GM12892 (cell line): ENCODE measurements at regions not wholly inside any gene's neighbourhood (a gene's known extent, or its start where the extent isn't known, plus 50 kb on each side); places are given as distances from the start of the nearest gene placed in this dataset.
"Not testable (repeated sequence)": the region's sequence is repeated elsewhere in the genome, so short reads cannot be mapped to it uniquely, and the experiment has no call there.

Experiments used
- DNase-seq: peaks from one replicate; pipeline ENCODE4 v3.0.0; 2011; ENCODE audit not compliant: insufficient read length
- FAIRE-seq: peaks from 2 replicates; lab custom pipeline; 2011; peaks lifted over from hg19 to GRCh38; lab: Jason Lieb, UNC

DNA sequence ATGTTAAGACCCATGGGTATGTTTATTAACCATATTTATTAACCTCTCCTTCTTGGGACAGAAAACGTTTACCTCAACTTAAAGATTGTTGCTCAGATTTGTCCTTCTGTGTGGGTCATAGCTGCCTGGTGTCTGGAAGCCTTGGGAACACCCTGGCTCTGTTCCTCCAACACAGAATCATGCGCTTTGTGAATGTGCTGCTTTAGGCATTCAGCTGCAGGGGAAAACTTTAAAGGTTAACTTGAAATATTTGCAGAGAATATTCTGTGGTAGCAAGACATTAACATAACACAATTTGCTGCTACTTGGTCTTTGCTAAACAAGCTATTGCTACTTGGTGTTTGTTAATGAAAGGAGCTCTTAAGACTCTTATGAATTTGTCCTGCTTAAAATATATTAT, 50.5 kb upstream of the THOC3 start:
- not testable (repeated sequence) for DNase-seq, FAIRE-seq

DNA sequence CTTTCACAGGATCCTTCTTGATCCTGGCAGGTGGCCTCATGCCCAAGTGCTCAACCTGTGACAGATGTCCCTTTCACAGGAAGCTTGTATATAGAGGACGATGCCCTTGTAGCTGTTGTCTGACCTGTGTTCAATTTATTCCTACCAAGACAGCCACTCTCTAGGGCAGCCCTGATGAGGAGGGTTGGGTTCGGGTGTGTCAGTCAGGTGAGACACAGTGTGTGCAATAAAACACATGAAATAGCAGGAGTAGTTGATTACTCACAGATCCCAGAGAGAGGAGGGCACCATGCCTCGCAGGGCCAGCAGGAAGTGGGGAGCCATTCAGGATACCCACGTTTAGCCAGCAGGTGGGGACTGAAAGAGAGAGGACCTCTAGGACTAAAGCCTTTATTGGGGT, 52.7 kb upstream of the THOC3 start:
- FAIRE-seq, DNase-seq: not testable (repeated sequence)

DNA sequence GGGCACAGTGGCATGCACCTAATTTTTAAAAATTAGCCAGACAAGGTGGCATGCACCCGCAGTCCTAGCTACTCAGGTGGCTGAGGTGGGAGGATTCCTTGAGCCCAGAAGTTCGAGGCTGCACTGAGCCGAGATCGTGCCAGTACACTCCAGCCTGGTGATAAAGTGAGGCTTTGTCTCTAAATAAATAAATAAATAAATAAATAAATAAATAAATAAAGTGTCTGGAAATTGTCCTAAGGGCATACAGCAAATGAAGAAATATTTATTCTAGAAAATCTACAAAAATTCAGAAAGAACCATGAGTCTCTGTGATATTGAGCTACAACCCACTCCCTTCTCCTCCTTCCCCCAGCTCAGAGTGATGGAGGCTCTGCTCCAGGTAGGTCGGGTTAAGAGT, 55.4 kb upstream of the THOC3 start:
- not testable (repeated sequence) for DNase-seq, FAIRE-seq

DNA sequence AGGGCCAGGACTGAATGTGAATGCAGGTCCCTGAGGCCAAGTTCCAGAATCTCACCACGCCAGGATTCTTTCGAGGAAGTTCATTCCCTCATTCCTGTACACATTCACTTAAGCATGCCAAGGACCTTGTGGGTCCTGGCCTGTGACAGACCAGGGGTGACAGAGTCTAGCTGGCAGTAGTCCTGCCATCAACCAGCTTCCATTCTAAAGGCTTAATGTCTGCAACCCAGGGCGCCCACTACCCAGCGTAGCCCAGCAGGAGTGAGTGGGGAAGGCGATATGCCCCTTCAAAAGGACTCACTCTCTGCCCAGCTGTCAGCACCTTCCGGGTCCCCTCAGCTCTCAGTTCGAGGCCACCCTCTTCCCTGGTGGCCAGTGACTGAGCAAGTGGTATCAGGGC, 61.3 kb upstream of the THOC3 start:
- FAIRE-seq, DNase-seq: not testable (repeated sequence)

DNA sequence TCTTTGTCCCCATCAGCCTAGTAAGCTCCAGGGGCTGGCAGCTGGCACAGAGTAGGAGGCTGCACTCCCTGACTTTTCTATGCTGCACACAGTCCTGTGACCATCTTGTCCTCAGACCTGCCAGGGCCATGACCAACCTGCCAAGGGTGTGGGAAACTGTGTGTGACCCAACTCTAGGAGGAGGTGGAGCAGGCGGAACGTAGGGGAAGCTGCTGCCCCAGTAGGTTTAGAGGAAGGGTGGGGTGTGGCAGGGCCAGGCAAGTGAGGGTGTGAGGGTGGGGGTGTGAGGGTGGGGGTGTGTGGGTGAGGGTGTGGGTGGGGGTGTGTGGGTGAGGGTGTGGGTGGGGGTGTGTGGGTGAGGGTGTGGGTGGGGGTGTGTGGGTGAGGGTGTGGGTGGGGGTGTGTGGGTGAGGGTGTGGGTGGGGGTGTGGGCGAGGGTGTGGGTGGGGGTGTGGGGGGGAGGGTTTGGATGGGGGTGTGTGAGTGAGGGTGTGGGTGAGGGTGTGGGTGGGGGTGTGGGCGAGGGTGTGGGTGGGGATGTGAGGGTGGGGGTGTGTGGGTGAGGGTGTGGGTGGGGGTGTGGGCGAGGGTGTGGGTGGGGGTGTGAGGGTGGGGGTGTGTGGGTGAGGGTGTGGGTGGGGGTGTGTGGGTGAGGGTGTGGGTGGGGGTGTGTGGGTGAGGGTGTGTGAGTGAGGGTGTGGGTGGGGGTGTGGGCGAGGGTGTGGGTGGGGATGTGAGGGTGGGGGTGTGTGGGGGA, 62.4 kb upstream of the THOC3 start:
- DNase-seq, FAIRE-seq: not testable (repeated sequence)

DNA sequence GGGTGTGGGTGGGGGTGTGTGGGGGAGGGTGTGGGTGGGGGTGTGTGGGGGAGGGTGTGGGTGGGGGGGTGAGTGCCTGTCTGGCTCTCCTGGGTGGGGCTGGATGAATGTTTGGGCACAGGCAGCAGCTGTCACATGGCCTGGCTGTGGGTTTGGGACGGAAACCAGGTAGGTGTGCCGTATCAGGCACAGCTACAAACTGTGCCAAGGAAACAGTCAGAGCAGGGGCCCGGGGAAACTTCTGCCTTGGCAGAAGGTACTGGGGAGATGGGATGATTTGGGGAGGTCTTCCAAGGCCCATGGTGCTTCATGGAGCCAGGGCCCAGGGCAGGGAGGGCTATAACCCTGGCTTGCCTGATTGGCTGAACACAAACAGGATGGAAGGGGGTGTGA, 63.0 kb upstream of the THOC3 start:
- not testable (repeated sequence) for FAIRE-seq, DNase-seq

DNA sequence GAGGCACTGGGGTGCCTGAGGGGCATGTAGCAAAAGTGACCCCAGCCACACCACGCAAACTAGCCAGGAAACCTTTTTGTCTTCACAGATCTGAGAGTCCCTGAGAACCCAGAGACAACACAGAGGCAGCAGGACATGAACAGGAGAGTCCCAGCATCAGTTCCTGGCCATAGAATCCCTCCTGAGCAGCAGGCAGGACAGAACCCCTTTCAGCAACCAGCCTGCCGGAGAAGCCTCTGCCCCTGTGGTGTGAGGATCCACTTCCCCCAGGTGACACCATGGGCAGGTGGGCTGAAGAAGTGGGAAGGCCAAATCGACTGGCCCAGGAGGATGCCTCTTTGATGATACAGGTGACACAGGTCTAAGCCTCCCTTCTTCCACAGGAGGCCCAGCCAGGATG, 65.1 kb upstream of the THOC3 start:
- DNase-seq, result not testable (repeated sequence)

DNA sequence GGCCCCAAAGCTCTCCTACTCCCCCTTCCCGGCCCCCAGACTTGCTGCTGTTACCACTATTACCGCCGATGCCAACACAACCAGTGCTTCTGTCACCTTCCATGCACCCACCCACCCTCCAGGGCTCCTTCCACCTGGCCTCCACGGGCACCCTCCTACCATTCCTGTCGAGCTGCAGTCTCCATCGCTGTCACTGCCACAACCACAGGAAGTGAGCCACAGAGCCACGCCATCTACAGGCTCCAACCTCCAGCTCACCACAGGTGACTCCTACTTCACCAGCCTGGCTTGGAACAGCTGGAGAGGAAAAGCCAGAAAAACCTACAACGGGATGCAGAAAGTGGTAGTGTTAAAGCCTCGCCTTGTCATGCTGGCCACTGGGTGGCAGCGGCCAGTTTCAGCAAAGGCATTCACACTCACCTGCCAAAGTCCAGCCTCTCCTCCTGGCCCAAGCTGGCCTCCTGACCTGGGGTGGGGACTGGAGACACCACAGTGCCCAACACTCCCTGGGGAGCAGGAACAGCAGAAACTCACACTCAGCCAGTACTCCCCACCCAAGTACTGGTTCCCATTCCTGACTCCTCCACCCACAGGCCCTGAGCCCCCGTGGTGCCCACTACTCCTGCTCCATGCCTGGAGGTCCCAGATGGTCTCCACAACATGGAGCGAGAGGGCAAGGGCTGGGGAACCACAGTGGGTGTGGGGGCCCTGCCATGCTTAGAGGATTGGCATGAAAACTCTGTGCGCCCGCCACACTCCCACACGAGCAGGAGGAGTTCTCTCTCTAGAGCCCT, 66.5 kb upstream of the THOC3 start:
- not testable (repeated sequence) for FAIRE-seq

More for the DNA sequence above, 65.1 kb upstream of the THOC3 start:
- not testable (repeated sequence) for FAIRE-seq

DNA sequence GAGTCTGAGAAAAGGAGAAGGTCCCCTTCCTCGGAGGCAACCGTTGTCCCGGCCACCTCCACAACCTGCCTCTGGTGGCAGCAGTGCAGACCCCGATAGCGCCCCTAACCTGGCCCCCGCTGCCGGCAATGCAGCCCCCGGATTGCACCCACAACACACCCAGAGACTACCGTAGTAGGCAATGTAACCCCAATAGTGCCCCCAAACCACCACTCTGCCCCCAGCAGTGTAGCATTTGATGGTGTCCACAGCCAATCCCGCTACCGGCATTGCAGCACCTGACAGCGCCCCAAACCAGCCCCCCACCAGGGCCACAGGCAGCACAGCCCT, 67.1 kb upstream of the THOC3 start:
- DNase-seq, FAIRE-seq: not testable (repeated sequence)

More for the DNA sequence above, 66.5 kb upstream of the THOC3 start:
- not testable (repeated sequence) for DNase-seq

DNA sequence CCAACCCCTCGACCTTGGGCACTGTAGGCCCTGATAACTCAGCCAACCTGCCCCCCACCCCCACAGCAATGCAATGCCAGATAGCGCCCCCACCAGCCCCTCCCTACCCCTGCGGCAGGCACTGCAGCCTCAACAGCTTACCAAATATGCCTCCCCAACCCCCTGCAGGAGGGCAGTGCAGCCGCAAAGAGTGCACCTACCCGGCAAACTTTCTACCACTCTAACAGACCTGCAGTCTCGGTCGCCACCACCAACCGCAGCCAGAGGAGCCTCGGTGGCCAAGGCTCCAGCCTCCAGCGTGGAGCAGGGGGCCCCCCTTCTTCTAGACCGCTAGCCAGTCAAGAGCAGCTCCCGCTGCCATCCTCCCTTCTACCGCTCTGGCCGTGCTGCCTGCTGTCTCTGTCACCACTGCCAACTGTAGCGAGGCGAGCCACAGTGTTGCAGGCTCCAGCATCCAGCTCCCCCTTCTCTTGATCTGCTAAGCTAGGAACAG, 67.7 kb upstream of the THOC3 start:
- DNase-seq, FAIRE-seq: not testable (repeated sequence)

DNA sequence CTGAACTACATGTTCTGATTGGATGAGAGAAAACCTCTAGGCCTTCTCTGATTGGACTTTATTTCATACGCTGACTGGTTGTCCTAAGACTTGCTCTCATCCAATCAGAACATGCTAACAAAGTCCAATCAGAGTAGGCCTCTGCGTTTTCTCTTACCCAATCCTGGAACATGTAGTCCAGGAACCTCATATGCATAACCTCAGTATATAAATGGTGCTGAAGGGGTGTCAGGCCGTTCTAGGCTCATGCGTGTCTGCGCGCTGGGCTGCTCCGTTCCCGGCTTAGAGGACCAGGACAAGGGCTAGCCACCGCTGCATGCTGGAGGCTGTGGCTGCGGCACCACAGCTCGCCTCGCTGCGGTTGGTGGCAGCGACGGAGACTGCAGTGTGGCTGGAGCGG, 68.3 kb upstream of the THOC3 start:
- DNase-seq, FAIRE-seq: not testable (repeated sequence)

DNA sequence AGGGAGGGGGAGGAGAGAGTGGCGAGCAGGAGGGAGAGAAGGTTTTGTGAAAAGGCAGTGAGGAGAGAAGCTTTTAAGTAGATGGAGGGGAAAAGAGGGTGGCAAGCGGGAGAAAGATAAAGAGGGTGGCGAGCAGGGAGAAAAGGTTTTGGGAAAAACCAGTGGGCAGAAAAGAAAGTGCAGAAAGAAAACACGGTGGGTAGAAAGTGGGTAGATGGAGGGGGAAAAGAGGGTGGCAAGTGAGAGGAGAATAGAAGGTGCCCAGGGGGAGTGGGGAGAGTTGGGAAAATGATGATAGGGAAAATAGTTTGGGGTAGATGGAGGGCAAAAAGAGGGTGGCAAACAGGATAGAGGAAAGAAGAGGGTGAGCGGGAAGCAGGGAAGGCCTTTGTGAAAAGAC, 69.1 kb upstream of the THOC3 start:
- not testable (repeated sequence) for FAIRE-seq, DNase-seq

DNA sequence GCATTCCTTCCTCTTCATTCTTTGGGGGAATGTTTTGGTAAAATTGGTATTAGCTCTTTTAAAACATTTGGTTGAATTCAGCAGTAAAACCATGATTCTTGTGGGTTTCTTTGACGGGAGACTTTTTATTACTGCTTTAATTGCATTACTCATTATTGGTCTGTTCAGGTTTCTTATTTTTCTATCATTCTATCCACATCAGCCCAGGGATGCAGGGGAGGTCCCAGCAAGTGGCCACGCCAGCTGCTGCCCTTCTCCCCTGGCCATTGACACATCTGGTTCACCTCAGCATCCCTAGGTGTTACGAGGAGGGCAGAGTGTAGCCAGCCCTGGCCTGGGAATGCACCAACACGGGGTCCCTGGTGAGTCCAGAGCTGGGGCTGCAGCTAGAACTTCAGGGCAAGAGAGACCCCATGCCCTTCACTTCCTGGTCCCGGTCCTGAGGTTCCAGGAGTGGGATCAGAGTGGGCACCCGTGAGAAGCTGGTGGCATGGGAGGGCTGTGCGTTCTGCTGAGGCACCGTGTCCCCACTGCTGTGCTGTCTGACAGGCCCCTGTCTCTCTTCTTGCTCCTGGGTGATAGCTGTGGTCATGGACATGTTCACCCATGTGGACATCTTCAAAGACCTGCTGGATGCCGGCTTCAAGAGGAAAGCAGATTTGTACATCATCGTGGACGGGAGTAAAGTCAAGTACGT, 72.1 kb upstream of the THOC3 start:
- FAIRE-seq, DNase-seq: not testable (repeated sequence)

DNA sequence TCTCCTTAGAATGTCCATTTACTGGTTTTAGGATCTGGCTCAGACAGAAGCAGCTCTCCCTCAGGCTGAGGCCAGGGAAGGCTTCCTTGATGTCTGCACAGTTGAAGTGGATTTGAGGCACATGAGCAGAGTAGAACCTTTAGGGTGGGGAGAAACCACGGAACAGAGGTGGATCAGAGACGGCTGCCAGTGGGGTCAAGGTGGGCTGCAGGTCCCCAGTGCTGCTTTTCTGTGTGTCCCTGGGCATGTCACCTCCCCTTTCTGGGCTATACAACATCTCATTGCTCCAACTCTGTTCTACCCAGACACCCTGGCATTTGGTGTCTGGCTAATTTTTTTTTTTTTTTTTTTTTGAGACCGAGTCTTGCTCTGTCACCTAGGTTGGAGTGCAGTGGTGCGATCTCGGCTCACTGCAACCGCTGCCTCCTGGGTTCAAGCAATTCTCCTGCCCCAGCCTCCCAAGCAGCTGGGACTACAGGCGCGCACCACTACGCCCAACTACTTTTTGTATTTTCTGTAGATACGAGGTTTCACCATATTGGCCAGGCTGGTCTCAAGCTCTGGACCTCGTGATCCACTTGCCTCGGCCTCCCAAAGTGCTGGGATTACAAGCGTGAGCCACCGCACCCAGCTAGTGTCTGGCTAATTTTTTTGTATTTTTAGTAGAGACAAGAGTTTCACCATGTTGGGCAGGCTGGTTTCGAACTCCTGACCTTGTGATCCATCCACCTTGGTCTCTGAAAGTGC, 73.3 kb upstream of the THOC3 start:
- DNase-seq, result peak; percentile 3
- not testable (repeated sequence) for FAIRE-seq

DNA sequence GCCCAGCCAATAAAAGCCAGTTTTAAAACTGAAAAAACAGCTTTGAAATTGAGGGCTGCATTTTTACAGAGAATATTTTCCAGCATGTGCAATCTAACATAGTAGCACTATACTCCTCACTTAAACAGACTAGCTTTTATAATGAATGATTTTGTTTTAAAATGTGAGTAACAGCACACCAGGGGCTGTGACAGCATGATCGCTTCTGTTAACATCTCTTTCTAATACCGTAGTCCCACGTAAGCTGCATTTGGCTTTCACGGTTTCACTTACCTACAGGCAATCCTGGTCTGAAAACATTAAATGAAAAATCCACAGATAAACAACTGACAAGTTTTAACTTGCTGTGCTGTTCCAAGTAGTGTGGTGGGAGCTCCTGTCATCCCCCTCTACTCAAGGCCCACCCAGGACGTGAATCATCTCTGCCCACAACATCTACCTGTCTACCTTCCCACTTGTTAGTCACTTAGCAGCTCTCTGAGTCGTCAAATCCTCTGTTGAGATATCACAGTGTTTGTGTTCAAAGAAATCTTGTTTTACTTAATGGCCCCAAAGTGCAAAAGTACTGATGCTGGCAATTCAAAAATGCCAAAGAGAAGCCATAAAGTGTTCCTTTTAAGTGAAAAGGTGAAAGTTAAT, 74.0 kb upstream of the THOC3 start:
- FAIRE-seq, result peak; percentile 50
- DNase-seq, result not testable (repeated sequence)

DNA sequence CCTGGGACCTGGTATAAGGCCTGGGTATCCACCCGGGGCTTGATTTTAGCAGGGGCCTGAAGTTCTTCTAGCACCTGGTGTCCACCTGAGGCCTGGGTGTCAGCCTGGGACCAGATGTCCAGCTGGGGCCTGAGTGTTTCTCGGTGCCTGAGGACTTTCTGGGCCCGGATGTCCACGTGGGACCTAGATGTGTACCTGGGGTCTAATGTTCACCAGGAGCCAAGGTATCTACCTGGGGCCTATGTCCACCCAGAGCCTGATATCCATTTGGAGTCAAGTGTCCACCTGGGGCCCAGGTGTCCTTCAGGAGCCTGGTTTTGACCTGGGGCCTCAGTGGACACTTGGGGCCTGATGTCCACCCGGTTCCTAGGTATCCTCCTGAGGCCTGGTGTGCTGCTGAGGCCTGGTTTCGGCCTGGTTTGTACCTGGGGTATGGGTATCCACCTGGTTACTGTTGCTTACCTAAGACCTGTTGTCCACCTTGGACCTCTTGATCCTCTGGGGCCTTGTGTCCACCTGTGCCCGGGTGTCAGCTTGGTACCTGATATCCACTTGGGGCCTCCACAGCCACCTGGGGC, 75.2 kb upstream of the THOC3 start:
- FAIRE-seq, result not testable (repeated sequence)
- peak; percentile 3 for DNase-seq

DNA sequence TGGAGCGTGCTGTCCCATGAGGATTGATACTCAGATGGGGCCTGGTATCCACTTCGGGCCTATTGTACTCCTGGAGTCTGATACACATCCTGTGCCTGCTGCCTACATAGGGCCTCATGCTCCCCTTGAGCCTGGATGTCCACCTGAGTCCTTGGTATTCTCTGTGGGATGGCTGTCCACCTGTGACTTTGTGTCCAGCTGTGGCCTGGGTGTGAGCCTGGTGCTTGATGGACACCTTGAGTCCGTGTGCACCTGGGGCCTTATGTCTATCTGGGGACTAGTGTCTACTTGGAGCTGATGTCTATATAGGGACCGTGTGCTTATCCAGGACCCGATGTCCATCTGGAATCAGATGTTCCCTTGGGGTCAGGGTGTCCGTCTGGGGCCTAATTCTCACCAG, 75.9 kb upstream of the THOC3 start:
- not testable (repeated sequence) for FAIRE-seq, DNase-seq

DNA sequence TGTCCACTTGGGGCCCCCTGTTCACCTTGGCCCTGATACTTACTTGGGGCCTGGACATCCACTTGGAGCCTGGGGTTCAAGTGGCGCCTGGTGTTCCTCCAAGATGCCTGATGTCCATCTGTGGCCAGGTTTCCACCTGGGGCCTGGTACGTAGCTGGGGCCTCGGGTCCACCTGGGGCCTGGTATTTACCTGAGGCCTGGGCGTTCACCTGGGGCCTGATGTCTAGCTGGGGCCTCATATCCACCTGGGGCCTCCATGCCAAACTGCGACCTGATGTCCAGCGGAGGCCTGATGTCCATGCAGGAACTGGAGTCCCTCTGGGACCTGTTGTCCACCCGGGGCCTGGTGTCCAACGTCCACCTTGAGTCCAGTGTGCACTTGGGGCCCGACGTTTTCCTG, 76.3 kb upstream of the THOC3 start:
- DNase-seq, FAIRE-seq: not testable (repeated sequence)

DNA sequence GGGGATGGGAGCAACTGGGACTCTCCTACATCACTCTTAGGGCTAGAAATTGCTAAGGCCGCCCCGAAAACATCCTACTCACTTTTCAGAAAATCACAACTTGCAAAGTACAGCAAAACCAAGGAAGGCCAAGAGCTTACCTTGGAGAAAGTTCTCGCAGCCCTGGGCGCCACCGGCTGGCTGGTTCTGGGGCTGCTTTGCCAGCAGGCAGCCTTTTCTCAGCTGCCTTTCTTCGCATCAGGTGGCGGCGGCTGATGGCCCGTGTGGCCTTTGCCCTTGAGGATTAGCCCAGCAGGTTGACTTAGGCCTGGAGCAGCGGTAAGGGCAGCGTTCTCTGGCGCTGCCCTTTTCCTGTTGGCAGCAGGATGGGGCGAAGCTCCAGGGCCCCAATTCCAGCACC, 77.3 kb upstream of the THOC3 start:
- not testable (repeated sequence) for FAIRE-seq, DNase-seq
